Fibroblast of skin of back (primary cell): ENCODE measurements at regions not wholly inside any gene's neighbourhood (a gene's known extent, or its start where the extent isn't known, plus 50 kb on each side); places are given as distances from the start of the nearest gene placed in this dataset.
A peak's percentile ranks its signal among the peaks of the same experiment; 100 is the strongest.
"Not testable (repeated sequence)": the region's sequence is repeated elsewhere in the genome, so short reads cannot be mapped to it uniquely, and the experiment has no call there.

Experiments
- DNase-seq: peaks from one replicate; pipeline ENCODE4 v3.0.0-alpha.2; 2013

DNA sequence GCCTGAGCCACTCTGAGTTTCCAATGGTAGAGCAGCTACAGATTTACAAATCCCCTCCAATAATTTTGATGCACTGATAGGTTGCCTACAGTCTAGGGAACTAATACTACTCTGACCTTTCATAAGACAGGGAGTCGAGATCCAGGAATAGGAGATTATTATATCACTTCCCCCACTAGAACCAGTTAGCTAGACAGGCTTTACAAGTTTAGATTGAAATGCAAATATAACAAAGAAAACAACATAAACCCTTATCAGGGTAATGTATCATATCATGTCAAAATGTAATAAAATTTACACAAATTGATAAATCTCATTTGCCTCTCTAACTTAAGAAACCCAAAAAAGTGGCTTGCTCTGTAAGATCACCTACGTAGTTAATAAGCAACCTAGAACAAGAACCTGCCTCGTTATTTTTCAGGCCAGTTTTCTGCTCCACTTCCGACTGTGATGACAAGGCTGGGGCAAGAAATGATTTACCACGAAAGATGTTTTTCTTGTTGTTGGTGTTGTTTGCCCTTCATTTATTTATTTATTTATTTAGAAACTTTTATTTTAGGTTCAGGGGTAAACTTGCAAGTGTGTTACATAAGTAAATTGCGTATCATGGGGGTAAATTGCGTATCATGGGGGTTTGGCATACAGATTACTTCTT, 504.2 kb upstream of the ID4 start:
- DNase-seq, result no peak

DNA sequence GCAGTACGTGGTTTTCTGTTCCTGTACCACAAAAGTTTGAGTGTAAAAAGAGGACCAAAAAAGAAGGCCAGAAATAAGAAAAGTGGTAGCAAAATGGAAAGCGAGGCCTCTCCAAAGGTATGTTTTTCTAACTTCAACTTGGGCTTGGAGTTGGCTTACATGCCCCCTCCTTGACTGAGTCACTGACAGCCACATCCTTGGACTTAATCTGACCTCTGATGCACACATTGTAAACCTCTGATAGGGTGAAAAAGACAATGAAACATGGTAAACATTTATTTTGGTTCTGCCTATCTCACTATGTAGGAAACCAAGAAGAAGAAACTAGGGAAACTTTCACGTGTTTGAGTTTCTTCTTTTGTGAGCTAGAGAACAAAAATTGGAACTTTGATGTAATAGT, 503.2 kb upstream of the ID4 start:
- peak; percentile 75 for DNase-seq

DNA sequence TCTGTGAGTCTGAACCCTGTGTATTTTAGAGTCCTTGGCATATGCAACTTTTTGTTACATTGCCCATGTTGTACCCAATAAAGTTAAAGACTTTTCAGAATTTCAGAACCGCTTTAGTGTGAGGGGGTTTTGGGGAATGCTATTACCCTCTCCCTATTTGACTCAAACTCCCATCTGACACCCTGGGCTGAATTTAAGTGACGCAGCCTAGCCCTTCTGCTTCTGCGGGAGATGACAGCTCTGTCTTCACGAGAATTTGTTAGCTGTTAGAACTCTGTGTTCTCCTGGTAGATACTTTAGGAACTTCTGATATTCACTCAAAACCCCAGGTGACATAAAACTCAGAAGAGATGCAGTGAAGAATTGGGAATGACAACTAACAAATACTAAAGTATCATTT, 500.6 kb upstream of the ID4 start:
- no peak for DNase-seq

DNA sequence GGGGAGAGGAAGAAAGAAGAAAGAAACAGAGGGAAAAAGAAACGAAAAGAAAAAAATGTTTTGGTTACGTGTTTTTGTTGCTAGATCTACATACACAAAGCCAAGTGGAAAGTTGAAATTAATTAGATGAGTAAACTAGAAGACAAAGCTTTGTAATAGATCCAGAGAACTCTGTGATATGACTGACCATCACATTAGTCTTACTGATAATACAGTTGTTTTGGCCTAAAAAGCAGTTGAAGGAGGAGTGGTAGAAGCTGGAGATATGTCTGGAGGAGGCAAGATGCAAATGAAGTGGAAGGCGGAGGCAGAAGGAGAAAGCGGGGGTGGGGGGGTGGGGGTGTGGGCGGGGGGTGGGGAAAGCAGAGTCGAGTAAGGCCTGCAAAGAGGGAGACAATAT, 500.1 kb upstream of the ID4 start:
- no peak for DNase-seq

DNA sequence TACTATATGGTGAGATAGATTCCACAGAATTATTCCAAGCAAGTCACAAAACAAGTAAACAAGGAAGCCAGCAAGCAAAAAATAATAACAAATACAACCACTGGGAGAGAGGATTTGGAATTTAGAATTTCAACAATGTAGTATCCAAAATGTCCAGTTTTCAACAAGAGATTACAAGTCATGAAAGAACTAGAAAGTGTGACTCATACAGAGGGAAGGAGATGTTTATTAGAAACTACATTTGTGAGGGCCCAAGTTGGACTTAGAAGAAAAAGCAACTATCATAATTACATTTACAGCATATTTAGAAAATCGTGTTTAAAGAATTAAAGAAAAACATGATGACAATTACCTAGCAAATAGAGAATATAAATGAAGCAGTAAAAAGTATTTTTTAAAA, 494.6 kb upstream of the ID4 start:
- DNase-seq, result peak; percentile 35

DNA sequence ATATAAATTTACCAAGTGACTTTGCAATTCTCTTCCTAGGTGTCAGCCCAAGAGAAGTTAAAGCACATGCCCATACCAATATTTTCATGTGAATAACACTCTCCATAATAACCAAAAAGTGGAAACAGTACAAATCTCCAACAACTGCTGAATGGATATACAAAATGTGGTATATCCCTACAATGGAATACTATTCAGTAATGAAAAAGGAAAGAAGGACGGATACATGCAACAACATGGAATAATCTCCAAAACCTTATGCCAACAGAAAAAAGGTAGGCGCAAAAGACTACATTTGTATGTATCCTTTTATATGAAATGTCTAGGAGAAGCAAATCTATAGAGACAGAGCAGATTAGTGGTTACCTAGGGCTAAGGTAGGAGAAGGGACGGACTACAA, 487.7 kb upstream of the ID4 start:
- DNase-seq, result no peak

DNA sequence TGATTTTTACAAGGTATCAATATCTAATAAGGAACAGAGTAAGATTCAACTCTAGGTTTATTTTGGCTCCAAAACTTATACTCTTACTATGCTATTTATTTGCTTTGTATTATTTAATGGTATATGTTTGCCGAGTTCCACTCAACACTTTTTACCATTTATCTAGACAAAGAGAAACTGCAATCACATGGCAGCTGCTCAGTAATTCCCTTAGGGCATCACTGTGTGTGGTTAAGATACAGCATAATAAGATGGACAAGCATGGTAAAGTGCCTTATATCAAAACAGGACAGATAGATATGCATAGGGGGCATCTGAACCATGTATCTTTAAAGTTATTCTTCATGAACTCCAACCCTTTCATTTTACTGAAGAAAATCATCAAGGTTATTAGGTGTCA, 483.0 kb upstream of the ID4 start:
- DNase-seq, result no peak

DNA sequence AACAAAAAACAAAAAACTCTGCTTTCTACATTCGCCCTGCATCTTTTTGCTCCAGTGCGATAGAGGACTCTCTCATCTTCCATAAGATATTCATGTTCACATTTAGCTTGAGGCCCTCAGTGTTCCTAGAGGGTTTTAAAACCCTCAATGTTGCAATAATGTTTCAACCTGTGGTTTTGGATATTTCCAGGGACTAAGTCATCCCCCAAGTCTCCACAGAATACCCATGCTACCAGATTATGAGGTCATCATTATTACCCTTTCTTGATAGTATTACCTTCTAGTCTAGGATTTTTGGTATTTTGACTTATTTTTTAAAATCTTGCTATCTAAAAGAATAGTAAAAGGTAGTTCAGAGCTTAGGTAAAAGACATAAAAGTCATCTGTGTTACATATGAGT, 480.5 kb upstream of the ID4 start:
- peak; percentile 31 for DNase-seq

DNA sequence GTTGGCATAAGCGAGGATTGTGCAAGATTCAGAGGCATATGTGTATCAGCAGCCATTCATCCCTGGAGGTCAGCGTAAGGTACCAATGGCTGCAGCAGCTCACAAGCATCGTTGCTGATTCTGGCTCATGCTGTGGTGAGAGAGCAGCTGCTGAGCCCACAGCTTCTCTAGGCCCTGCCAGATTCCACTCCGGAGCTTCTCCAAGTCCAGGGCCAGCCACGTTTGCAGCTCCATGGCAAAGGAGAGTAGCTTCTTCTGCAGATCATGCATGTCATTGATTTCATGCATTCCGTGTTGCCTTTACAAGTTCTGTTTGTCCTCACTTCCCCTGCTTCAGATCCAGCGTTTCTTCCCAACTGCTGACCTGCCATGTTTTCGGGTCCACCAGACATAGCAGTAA, 474.8 kb upstream of the ID4 start:
- no peak for DNase-seq

DNA sequence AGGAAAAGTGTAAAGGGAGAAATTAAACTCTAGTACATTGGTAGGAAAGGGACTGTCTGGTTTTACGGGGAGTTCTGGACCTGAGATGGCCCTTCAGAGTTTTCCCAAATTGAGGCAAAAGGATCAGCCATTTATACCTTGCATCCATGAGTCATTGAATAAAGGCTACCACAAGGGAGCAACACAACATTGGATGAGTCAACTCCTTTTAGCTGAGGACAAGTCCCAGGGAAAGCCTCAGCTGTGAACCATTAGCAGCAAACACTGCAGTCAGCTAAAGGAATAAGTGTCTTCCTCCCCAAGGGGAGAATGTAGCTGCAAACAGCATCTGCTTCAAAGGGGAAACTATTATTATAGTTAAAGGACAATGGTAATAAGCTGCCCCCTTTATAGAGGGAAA, 468.7 kb upstream of the ID4 start:
- peak; percentile 84 for DNase-seq

DNA sequence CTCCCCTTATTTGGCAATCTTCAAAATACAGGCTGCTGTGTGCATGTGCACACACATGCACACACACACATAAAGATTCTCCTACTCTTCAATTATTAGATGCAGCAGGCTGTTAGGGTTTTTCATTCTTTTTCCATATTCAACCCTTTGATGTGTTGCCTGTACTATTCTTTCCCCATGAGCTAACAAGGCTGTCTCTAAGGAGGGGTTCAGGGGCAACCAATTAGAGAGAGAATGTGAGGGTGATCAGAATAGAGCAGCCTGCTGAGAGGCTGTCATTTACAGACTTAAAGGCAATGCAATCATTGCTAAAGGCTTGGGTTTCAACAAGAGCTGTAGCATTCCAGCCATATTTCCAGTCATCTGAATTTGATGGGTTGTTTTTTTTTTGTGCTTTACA, 467.4 kb upstream of the ID4 start:
- DNase-seq, result peak; percentile 78

DNA sequence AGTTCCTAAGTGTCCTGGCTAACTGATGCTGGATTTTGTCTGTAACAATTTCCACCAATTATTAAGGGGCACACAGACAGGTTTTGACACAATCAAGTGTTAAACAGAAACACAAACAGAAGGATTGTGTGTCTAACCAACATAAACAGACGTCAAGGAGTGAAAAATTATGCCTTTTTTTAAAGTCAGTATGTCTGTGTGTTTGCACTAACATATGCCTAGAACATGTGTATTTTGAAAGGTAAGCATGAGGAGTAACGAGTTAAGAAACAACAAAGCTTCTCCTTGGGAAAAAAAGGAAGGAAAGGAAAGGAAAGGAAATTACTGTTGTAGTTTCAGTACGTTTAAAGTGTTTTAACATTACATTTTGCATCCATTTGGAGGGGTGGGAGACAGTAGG, 466.3 kb upstream of the ID4 start:
- no peak for DNase-seq

DNA sequence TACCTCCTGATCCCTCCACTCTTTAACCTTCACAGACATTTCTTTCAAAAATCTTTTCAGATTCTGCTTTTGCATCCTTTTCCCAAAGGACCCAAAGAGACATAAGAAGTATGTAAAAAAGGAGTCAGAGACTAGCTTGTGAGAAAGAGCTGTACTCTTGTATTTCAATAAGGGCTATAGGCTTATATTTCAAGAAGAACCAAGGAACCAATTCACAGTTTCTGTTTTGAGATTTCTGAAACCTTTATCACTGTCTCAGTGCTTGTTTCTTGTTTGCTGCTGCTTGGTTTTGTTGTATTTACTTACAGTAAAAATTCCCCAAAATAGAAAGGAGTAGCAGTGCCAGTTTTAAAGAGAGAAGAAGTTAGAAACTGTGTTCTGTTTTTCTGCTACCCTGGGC, 461.6 kb upstream of the ID4 start:
- DNase-seq, result no peak

DNA sequence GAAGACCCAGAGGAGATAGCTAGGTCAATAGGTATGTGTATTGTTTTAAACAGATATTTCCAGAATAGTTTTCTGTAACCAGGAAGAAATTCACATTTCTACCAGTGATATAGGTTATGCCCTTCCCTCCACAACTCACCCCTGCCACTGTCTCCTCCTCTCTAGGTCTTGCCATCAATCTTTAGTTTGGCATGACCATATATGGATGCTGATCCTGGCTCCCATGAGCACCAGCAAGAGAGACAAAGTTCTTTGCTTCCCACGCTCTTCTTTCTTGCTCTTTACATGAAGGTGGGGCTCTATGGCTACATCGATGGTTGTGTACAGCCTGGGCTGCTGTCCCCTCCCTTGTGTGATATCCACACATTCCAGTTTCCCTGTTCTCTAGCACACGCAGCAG, 459.4 kb upstream of the ID4 start:
- DNase-seq, result no peak

DNA sequence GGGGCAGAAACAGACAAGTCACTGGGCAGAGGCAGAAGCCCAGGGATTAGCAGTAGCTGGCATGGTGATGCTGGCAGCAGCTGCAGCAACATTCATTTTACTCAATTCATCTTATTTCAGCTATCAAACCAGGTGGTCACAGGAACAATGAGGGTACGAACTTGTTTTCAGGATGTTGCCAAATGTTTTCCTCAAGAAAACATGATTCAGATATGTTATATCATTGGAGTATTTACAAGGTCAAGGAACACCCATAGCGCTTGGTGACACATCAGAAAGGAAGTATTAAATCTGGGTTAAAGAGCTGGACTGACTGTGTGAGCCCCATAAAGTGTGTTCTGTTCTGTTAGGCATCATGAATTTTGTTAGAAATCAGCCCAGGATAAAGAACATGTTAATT, 456.9 kb upstream of the ID4 start:
- DNase-seq, result no peak

DNA sequence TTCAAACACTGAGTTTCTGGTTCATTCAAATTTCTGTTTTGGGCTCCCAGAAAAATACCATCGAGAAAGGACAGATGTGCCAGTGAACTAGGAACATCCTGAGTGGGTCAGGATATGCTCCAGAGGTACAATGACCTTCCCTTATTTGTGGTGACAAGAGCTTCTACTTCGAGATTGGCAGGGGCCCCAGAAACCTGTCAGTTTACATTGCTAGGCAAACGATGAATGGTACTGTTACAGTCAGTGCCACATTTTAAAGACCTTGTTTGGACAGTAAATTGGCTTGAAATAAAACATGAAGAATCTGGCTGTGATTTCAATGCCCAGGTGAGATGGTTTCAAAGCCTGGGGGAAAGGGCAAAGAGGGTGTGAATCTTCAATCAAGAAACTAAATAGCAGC, 454.5 kb upstream of the ID4 start:
- no peak for DNase-seq

DNA sequence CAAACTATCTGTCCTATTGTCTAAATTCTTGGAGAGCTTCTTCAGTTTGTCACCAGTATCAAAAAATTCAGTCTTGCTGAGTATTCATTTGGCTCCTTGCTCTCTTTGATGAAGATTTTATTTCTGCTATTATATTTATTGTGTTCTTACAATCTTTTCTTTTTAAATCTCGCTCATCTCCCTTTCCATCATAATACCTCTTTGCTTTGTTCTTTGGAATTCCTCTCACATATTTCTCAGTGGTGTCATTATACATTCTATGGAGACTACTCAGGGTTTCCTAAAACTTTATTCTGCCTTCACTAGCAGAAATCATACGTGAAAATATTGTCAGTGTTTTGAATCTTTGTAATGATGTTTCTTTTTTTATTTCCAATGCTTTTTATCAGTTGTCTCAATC, 445.2 kb upstream of the ID4 start:
- peak; percentile 57 for DNase-seq

DNA sequence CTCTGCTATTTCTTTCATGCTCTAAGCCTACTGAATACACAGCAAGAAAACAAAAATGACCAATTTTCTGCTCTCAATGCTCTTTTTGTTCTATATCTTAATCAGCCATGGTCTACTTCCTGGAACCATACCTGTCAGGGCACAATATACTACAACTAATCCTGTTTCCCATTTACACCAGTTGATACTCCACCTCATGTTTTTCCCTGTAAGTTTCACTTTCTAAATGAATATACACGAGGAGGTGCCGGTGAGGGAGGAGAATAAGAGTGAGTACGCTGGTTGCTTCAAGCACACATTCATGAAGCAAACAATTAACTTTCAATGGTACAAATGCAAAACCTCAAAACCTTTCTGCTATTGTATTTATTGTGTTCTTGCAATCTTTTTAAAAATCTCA, 443.1 kb upstream of the ID4 start:
- no peak for DNase-seq

DNA sequence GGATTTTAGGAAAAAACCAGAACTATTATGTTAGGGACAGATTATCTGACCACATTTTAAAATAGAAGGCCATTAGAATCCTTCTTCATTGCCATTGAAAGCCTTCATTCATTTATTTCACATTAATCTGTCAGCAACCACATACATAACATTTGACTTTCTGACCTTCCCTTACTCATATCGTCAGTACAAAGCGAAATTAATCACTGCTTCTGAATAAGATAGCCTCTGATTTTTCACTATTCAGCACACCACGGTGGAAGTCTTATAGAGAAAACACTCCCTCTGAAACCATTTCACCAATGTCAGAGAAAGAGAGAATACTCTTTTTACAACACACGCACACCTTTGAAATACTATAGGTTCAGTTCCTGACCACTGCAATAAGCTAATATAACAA, 442.5 kb upstream of the ID4 start:
- no peak for DNase-seq

DNA sequence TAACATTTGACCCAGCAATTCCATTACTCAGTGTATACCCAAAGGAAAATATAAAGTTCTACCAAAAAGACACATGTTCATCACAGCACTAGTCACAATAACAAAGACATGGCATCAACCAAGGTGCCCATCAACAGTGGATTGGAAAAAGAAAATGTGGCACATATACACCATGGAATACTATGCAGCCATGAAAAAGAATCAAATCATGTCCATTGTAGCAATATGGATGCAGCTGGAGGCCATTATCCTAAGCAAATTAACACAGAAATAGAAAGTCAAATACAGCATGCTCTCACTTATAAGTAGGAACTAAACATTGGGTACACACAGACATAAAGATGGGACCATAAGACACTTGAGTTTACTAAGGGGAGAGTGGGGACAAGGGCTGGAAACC, 441.9 kb upstream of the ID4 start:
- no peak for DNase-seq

DNA sequence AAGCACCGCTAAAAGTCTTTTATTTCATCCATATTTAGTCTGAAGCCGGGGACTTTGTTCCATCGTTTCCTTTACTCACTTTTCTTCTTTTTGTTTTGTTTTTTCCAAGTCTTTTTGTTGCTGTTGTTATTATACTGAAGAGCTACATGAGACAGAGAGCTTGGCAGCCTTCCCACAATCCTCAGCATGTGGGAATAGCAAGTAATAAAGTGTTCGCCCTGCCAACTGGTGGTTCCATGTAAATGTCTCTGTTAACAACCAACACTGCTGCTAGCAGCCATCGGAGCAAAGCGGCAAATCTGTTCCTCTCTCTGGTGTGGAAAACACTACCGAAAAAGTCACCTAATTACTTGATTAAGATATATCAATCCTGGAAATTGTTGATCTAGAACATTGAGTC, 437.8 kb upstream of the ID4 start:
- DNase-seq, result peak; percentile 79

DNA sequence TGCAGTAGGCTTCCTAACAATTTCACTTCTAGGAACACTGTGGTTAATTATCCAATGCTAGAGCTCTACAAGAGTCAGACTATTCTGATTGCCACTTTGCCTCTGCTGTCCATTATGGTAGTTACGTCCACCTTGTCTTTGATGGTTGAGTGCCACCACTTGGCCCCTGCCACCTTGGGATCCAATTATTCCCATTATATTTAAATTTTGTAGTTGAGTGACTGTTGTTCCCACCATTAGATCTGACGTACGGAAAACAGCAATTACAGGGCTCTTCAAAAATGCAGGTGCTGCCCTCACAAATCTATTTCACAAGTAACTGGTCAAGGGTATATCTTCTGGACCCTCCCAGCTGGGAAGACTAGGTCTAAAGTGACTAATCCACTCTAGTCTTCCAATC, 432.3 kb upstream of the ID4 start:
- not testable (repeated sequence) for DNase-seq

DNA sequence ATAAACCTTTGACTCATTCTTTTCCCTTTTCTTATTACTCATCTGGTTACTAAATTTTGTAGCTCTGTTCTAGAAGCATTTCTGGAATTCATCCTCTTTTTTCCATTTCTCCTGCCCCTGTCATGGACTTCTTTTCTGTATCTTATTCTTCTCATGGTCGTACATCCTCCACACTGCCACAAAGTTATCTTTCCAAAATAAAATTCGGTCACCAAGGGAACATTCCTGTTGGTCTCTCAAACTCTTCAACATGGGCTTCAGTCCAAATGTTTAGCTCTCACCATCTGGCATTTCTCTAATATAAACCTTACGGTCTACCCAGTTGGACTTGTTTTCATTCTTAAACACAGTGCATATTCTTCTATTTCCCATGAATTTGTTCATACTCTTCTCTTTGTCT, 428.8 kb upstream of the ID4 start:
- peak; percentile 88 for DNase-seq

DNA sequence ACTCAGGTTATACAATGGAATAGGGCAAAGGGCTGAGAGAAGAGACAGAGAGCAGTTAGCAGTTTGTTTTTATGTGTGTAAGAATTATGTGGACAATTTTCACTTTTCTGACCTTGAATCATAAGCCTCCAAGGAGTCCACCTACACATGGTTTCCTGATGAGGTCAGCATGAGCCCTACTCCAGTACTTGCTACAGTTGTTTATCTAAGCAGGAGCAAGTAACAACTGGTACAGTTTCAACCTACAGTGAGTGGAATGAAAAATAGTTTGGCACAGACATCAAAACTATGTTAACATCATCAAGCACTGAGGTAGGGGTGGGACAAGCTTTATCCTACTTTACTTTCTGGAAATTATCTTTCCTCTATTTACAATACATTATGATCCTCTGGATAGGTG, 426.7 kb upstream of the ID4 start:
- DNase-seq, result peak; percentile 61

DNA sequence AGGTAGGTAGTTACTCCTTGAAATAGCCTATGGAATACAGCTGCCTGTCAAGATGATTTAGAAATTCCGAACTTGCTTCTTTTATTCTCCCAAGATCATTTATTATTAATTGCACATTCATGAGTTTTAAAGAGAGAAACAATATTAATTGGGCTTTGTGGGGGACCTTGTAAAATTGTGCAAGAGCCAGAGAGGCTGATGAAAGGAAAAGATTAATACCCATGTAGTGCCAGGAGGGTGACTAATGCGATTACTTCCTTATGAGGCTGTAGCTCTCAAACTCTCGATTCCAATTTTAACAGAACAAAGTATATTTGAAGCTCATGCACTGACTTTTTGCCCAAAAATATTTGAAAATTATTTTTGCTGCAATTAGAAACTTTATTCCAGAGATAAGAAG, 423.8 kb upstream of the ID4 start:
- peak; percentile 35 for DNase-seq
